Panc1 (cell line): ENCODE measurements at regions not wholly inside any gene's neighbourhood (a gene's known extent, or its start where the extent isn't known, plus 50 kb on each side); places are given as distances from the start of the nearest gene placed in this dataset.

ENCODE experiments used
- POLR2AphosphoS5 ChIP-seq: IDR thresholded peaks from 2 replicates; pipeline ENCODE4 v1.6.1; 2012; ENCODE audit warnings: mild to moderate bottlenecking, low read depth, low read length, moderate library complexity
- TF ChIP-seq, protein P1 (sequence below): fragments of 450-650 bp; IDR thresholded peaks from 2 replicates; pipeline ENCODE4 v1.5.1; 2017; ENCODE audit warnings: mild to moderate bottlenecking

GRCh38 chr9:96075757-96076156, 200.3 kb downstream of the ERCC6L2 start:
- TF ChIP-seq, protein P1, sequence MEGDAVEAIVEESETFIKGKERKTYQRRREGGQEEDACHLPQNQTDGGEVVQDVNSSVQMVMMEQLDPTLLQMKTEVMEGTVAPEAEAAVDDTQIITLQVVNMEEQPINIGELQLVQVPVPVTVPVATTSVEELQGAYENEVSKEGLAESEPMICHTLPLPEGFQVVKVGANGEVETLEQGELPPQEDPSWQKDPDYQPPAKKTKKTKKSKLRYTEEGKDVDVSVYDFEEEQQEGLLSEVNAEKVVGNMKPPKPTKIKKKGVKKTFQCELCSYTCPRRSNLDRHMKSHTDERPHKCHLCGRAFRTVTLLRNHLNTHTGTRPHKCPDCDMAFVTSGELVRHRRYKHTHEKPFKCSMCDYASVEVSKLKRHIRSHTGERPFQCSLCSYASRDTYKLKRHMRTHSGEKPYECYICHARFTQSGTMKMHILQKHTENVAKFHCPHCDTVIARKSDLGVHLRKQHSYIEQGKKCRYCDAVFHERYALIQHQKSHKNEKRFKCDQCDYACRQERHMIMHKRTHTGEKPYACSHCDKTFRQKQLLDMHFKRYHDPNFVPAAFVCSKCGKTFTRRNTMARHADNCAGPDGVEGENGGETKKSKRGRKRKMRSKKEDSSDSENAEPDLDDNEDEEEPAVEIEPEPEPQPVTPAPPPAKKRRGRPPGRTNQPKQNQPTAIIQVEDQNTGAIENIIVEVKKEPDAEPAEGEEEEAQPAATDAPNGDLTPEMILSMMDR: no peak
- TF ChIP-seq POLR2AphosphoS5: no peak
